Glomerular visceral epithelial cell (primary cell): ENCODE measurements at regions not wholly inside any gene's neighbourhood (a gene's known extent, or its start where the extent isn't known, plus 50 kb on each side); places are given as distances from the start of the nearest gene placed in this dataset.
A peak's percentile ranks its signal among the peaks of the same experiment; 100 is the strongest.

ENCODE experiments used
- DNase-seq: peaks from one replicate; pipeline ENCODE4 v3.0.0-alpha.2; 2016; ENCODE audit errors: extremely low spot score

DNA sequence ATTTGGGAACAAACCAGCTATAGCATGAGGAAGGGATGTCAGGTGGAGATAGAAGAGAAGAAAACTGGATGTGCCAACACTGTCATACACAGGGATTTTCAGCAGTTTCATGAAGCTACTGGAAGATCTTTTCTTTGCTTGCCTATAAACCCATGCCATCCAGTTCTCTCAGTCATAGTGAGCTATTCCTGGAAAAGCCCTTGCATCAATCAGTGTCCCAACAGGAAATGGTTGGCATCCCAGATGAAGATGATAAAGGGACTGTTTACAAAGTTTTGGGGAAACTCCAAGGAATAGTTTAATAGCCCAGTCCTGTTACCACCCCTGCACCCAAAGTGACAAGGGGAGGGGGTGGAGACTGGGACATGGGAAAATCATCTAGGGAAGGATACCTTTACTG is 58.5 kb upstream of the ARGLU1 start:
- DNase-seq, result no peak

DNA sequence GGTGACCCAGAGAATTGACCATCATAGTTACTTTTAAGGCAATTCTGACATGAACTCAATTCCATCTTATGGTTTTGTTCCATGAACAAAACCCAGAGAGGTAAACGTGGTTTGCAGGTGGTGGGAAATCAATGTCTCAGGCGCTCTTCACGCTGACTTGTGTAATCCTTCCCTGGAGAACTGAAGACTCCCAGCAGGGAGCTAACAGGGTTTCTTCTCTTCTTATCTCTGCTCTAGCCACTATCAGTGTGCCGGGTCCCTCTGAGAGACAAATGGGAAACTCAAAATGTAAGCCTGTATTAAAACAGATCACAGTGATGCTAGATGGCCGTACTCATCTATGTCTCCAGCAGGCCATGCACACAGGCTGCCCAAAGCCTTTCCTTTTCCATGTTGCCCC is 57.6 kb upstream of the ARGLU1 start:
- no peak for DNase-seq

DNA sequence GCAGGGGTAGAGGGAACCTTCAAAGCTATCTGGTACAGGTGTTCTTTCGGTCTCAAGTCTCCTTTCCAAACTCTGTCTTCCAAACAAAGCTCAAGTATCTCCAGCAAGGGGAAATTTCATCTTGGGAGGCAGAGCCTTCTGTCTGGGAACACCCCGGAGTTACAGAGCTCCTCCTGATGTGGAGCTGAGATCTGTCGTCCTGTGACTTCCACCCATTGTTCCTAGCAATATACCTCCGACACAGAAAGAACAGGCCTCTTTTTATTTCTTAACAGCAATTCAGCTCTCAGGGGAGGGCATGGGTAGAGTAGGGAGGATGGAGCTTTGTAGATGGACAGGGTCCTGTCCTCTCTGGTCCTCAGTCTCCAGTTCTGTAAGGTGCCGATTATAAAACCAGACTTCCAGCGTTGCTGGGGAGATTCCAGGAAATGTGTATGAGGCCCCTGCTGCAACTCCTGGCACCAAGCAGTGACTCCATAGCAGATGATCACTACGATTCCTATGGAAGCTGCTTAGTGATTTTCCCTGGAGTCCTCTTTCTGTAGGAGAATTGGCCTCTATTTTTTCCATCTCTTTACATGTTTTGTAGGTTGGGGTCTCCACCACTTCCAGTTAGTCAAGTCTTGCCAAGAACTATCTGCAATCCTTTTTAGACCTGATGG is 56.0 kb upstream of the ARGLU1 start:
- no peak for DNase-seq

DNA sequence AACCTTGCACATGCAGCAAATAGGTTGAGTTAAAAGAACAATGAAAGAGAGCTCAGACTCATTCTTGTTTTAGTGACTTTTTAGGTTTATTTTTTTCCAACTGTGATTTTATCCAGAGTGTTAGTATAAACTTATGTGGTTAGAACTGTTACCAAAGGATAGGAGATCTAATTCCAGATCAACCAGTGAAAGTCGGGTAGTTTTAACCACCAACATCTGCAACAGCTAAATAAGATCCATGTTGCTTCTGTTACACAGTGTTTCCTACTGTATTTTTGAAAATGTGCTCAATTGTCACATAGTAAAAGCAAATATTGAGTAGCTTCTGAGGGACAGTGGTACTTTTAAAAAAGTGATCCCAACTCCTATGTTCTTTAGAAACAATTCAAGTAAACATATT is 53.9 kb upstream of the ARGLU1 start:
- DNase-seq, result no peak

DNA sequence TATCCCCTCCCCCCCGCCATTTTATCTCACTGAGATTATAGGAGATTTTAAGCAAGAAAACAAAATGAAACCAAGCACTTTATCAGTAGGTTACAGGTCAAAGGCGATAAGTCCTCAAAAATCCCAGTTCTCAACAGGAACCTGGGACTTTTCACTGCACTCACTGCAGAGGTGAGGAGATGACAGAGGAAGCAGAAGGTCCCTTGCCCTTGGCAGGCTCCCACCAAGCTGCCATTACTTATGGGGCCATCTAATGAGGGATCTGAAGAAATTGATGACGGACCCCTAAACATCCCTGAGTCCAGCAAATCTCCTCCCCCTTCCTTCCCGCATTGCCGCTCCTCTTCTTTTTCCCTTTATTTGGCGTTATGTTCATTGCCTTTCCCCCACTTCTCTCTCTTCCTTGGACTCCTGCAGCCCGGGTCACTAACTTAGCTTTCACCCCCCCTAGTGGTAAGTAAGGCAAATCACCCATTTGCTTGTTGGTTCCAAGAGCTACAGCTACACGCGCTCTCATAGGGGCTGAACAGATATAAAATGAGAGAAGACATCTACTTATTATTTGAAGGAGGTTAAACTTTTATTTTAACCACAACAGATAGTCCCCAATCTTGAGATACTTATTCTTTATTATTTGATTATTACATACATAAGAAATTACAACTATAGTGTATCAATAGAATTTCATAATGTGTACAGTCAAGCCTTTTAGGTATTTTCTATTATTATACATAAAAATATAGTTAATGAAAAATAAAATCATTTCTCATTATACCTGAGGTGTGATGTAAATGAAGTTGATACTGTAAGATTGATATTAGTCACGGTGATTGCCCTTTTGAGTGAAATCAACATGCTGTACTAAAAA is 52.0 kb upstream of the ARGLU1 start:
- DNase-seq, result peak; percentile 48
